Uterus (tissue), 2 donors: ENCODE measurements at regions not wholly inside any gene's neighbourhood (a gene's known extent, or its start where the extent isn't known, plus 50 kb on each side); places are given as distances from the start of the nearest gene placed in this dataset.

Experiments used
- POLR2A ChIP-seq, 2 donors: fragments of 450-650 bp; IDR thresholded peaks; one replicate each; pipeline ENCODE4 v1.6.1; 2016; ENCODE audit warnings: antibody characterized with exemption in 2 of 2, mild to moderate bottlenecking in 1 of 2, moderate library complexity in 1 of 2
- TF ChIP-seq, protein P1 (sequence below), 4 experiments: fragments of 200-600 bp in 2 of 4; fragments of 450-650 bp in 2 of 4; sonication (generic) in 2 of 4; IDR thresholded peaks; one replicate each; pipeline ENCODE4 v1.5.1; 2016 to 2019; ENCODE audit warnings: antibody characterized with exemption in 4 of 4, mild to moderate bottlenecking in 2 of 4, moderate library complexity in 1 of 4

GRCh38 chr22:48517039-48518030 lies 1310.3 kb downstream of the BRD1 start:
- TF ChIP-seq, protein P1, sequence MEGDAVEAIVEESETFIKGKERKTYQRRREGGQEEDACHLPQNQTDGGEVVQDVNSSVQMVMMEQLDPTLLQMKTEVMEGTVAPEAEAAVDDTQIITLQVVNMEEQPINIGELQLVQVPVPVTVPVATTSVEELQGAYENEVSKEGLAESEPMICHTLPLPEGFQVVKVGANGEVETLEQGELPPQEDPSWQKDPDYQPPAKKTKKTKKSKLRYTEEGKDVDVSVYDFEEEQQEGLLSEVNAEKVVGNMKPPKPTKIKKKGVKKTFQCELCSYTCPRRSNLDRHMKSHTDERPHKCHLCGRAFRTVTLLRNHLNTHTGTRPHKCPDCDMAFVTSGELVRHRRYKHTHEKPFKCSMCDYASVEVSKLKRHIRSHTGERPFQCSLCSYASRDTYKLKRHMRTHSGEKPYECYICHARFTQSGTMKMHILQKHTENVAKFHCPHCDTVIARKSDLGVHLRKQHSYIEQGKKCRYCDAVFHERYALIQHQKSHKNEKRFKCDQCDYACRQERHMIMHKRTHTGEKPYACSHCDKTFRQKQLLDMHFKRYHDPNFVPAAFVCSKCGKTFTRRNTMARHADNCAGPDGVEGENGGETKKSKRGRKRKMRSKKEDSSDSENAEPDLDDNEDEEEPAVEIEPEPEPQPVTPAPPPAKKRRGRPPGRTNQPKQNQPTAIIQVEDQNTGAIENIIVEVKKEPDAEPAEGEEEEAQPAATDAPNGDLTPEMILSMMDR (IDR thresholded peaks at IDR 0.05): no peak
- no peak for TF ChIP-seq POLR2A (IDR thresholded peaks at IDR 0.05)
